B cell (primary cell): ENCODE measurements at regions not wholly inside any gene's neighbourhood (a gene's known extent, or its start where the extent isn't known, plus 50 kb on each side); places are given as distances from the start of the nearest gene placed in this dataset.

Experiments
- EZH2 ChIP-seq: IDR thresholded peaks from 2 replicates; pipeline ENCODE4 v1.6.1; 2012; ENCODE audit warnings: borderline replicate concordance, low read depth, mild to moderate bottlenecking, moderate library complexity, low read length; ENCODE audit not compliant: insufficient read depth, poor library complexity, severe bottlenecking
- TF ChIP-seq, protein P1 (sequence below): fragments of 200-600 bp; IDR thresholded peaks from one replicate; pipeline ENCODE4 v1.8.0; 2022; ENCODE audit warnings: antibody characterized with exemption, mild to moderate bottlenecking

DNA sequence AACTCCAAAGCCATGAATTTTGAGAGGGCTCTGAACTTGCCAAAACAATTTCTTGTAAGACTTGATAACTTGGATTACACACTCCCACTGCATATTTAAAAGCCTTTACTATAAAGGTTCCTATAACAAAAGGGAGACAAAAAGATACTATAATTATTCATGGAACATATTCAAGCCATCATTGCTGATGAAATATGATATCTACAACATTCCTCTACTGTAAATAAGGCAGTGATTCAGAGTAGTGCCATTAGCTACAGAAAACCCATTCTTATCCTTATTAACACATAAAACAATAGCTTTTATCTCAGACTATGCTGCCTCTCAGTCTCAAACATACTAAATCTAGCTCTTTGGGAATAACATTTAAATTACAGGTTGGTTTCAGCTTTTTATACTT lies 675.5 kb upstream of the CXADR start:
- TF ChIP-seq, protein P1, sequence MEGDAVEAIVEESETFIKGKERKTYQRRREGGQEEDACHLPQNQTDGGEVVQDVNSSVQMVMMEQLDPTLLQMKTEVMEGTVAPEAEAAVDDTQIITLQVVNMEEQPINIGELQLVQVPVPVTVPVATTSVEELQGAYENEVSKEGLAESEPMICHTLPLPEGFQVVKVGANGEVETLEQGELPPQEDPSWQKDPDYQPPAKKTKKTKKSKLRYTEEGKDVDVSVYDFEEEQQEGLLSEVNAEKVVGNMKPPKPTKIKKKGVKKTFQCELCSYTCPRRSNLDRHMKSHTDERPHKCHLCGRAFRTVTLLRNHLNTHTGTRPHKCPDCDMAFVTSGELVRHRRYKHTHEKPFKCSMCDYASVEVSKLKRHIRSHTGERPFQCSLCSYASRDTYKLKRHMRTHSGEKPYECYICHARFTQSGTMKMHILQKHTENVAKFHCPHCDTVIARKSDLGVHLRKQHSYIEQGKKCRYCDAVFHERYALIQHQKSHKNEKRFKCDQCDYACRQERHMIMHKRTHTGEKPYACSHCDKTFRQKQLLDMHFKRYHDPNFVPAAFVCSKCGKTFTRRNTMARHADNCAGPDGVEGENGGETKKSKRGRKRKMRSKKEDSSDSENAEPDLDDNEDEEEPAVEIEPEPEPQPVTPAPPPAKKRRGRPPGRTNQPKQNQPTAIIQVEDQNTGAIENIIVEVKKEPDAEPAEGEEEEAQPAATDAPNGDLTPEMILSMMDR, result no peak
- TF ChIP-seq EZH2, result no peak
